AG04449 (cell line): ENCODE measurements at regions not wholly inside any gene's neighbourhood (a gene's known extent, or its start where the extent isn't known, plus 50 kb on each side); places are given as distances from the start of the nearest gene placed in this dataset.

Source experiments
- CTCF ChIA-PET: fragments of 350-600 bp; formaldehyde crosslinking; extraction: SDS; loops from one replicate; lab custom pipeline; 2021; ENCODE audit warnings: antibody characterized with exemption; lab: Yijun Ruan, JAX
- POLR2A ChIA-PET: fragments of 400-600, 350-600 bp; formaldehyde crosslinking; extraction: SDS; loops from one replicate; lab custom pipeline; 2020; ENCODE audit warnings: antibody characterized with exemption, inconsistent platforms; lab: Yijun Ruan, JAX
- DNase-seq: peaks from one replicate; pipeline ENCODE4 v3.0.0-alpha.2; 2010; ENCODE audit warnings: low read depth, low spot score
- H3K4me3 ChIP-seq: 2 replicates; pipeline ENCODE4 v1.5.1; 2011; ENCODE audit warnings: low read depth, mild to moderate bottlenecking, control low read depth, low read length
- TF ChIP-seq, protein P1 (sequence below): IDR thresholded peaks from one replicate; pipeline ENCODE4 v1.5.1; 2011; ENCODE audit warnings: mild to moderate bottlenecking, moderate library complexity, low read length, control low read depth, inconsistent platforms; ENCODE audit not compliant: insufficient read depth; ENCODE audit errors: missing control alignments

DNA sequence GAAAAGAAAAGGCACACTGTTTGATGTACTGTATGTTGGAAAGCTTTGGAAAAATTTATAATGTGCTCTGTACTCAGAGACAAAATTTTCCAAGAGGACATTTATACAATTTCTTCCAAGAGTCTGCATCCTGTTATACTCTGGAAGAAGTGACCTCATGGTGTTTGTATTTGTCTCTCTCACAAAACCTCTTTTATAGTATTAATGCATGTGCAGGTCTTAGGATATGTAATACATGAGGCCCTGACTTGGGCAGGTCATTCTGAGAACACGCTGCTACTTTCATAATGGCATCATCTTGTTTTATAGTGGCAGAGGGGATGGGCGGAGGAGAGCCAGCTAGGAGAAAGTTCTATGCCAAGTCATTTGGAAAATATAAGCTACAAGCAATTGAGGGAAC, 72.0 kb upstream of the P3H2 start:
- no peak overlapping the region for H3K4me3 ChIP-seq
- ChIA-PET CTCF (interaction anchor here (1.0 to 1.5 kb wide), 2 partner anchors 10 to 13 kb away, joined by 3 read pairs; no protein-coding TSS in a partner anchor), POLR2A (no interaction called here)
- TF ChIP-seq, protein P1, sequence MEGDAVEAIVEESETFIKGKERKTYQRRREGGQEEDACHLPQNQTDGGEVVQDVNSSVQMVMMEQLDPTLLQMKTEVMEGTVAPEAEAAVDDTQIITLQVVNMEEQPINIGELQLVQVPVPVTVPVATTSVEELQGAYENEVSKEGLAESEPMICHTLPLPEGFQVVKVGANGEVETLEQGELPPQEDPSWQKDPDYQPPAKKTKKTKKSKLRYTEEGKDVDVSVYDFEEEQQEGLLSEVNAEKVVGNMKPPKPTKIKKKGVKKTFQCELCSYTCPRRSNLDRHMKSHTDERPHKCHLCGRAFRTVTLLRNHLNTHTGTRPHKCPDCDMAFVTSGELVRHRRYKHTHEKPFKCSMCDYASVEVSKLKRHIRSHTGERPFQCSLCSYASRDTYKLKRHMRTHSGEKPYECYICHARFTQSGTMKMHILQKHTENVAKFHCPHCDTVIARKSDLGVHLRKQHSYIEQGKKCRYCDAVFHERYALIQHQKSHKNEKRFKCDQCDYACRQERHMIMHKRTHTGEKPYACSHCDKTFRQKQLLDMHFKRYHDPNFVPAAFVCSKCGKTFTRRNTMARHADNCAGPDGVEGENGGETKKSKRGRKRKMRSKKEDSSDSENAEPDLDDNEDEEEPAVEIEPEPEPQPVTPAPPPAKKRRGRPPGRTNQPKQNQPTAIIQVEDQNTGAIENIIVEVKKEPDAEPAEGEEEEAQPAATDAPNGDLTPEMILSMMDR, result no peak
- DNase-seq, result no peak

GRCh38 chr3:190192087-190192486, 71.4 kb upstream of the P3H2 start:
- TF ChIP-seq, protein P1, result no peak
- DNase-seq, result no peak
- CTCF ChIA-PET, result interaction anchor here (1.0 to 4.2 kb wide), 4 partner anchors 10 to 230 kb away, joined by 3 to 19 read pairs (median 3); no protein-coding TSS in a partner anchor
- POLR2A ChIA-PET, result no interaction called here
- no peak overlapping the region for H3K4me3 ChIP-seq

DNA sequence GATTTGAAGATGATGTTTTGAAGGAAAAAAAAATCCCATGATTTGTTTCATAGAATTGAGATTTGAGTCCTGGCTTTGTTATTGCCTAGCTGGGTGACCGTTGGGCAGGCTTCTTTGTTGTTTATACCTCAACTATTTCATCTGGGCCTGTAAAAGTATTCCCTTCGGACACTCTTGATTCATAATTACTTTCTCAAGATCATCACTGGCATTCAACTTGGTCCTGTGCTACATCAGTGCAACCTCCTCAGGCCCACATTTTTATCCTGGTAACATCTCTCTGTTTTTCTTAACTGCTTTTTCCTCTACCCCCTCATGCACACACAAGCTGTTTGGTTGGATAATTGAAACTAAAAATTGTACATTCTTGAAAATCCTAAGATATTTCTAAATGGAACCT, 67.5 kb upstream of the P3H2 start:
- H3K4me3 ChIP-seq, result no peak overlapping the region
- no peak for DNase-seq
- ChIA-PET CTCF (interaction anchor here (0.7 to 4.2 kb wide), 9 partner anchors 9 to 510 kb away, joined by 3 to 19 read pairs (median 4); no protein-coding TSS in a partner anchor), POLR2A (no interaction called here)
- TF ChIP-seq, protein P1, result no peak

- ChIA-PET CTCF (interaction anchor here (0.6 kb wide), 1 partner anchor 19 kb away, joined by 3 read pairs; no protein-coding TSS in a partner anchor), POLR2A (no interaction called here)
- no peak overlapping the region for H3K4me3 ChIP-seq
- TF ChIP-seq, protein P1, result no peak
- DNase-seq, result peak; percentile 96
Observed at GRCh38 chr3:190183121-190183520, 62.4 kb upstream of the P3H2 start.

DNA sequence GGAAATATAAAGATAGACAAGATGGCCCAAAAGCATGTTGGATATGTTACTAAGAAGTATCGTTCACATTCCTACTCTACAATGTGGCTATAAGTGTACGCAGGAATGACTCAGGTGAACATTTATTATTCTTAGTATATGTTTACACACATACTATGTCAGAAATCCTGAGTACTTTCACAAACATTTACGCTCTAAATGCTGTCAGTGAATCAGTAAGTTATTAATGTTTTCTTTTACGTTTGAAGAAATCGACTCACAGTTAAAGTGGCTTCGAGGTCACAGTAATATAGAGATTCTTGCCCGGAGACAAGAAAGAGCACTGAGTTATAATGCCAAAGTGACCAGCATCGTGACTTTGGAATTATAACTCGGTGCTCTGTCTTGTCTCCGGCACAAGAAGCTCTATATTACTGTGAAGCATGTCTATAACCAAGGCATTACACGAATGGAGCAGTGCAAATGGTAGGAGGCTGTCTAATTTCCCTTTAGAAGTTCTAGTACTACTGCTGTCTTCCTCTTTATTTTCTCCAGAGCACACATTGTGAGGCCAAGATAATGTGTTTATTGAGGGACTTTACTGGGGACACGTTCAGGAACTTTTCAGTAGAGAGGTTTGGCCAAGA, 61.8 kb upstream of the P3H2 start:
- no peak for DNase-seq
- CTCF ChIA-PET, result interaction anchor here (0.6 kb wide), 1 partner anchor 20 kb away, joined by 3 read pairs; no protein-coding TSS in a partner anchor
- POLR2A ChIA-PET, result no interaction called here
- H3K4me3 ChIP-seq, result no peak overlapping the region
- TF ChIP-seq, protein P1, result no peak

DNA sequence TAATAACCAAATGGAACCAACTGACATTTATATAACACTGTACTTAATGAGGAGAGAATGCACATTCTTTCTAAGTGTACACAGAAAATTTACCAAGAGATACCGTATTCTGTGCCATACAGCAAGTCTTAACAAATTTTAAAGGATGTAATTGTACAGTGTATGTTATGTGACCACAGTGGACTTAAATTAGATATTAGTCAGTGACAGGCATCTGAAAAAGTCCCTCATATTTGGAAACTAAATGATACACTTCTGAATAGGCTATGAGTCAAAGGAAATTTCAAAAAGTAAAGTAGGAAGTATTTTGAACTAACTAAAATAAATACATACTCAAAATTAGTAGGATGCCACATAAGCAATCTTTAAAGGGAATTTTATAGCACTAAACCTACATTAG, 59.6 kb upstream of the P3H2 start:
- no peak overlapping the region for H3K4me3 ChIP-seq
- POLR2A ChIA-PET, result no interaction called here
- DNase-seq, result no peak
- CTCF ChIA-PET, result no interaction called here
- TF ChIP-seq, protein P1, result no peak
